GM21447 (cell line): ENCODE measurements at regions not wholly inside any gene's neighbourhood (a gene's known extent, or its start where the extent isn't known, plus 50 kb on each side); places are given as distances from the start of the nearest gene placed in this dataset.
"Not testable (repeated sequence)": the region's sequence is repeated elsewhere in the genome, so short reads cannot be mapped to it uniquely, and the experiment has no call there.

Source experiments
- ATAC-seq: cut with Tn5 transposase; IDR thresholded peaks from one replicate; pipeline ENCODE4 v1.9.1; 2021; ENCODE audit not compliant: unreplicated experiment

DNA sequence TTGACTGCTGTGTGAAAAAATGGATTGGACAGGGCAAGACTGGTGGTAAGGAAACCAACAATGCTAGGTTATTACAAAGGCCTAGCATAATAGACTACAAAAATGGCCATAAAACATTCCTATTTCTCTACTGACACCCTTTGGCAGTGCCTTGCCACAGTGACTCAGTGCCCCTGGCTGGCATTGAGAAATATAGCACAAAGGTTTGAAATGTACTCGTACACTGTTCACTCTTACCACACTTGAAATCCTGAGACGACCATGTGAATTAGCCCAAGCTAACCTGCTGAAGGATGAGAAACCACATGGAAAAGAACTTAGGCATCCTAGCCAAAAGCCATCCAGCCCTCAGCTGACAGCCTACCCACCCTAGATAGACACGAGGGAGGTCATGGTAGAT, 149.8 kb upstream of the PALMD start:
- ATAC-seq, result no peak

DNA sequence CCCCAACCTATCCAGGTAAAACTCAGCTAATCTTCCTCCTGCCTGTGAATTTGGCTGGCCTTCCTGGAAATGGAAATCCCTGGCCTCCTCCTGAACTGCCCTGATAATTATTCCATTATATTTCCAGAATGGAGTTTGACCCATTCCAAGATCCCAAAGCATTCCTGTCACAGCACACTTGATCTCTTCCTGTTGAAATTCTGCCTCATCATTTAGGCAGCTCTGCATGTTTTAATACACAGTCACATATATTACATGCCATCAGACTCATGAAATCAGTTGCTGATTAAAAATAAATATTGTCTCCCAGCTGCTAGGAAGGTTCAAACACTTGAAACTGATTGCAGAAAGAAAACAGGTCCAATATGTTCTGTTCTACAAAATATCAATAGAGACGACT, 148.2 kb upstream of the PALMD start:
- no peak for ATAC-seq

DNA sequence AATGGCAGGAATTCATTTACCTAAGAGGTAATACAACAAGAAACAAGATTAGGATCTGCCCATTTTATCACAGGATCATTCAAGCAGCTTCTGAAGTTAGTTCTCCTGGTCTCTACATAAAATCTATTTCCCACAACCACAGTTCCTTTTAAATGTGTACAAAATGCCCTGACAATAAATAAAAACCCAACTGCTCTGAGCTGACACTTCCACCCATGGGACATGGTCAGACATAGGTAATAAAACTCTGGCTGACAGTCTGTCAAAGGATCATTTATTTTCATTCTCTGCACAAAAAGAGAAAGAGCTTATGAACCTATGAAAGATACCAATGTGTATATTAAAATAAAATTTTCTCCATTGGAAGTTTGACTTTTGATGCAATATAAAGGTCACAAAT, 145.4 kb upstream of the PALMD start:
- ATAC-seq, result no peak

DNA sequence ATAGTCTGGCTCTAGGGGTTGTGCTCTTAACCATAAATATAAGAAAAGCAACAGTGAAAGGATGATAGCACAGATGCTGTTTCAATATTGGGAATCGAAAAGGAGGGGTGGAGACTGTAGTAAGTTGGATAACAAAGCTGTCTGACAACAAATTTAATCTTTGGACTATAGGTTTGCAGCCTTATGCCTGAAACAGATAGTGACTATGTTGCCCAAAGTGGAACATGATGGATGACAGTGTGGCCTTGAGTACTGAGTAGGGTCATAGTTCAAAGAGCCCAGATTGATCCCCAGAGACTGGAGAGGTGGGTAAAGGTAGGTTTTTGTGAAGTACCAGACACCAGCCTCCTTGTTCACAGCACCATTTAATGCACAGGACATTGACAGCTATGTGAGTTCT, 144.0 kb upstream of the PALMD start:
- ATAC-seq, result no peak

DNA sequence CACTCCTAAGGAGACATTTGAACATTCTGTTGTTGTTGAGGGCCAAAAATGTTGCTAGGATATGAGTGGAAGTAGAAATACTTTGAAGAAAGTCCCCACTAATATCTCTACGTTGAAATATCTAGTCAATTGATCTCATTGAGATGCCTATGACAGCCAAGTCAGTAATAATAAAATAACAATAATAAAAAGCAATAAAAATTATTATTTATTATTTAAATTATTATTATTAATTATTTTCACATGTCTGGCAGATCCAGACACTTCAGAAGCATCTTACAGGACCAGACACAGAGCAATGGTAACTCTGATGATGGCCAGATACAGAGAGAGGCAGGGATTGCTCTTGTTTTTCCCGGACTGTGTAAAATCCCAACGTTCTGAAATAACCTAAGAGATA, 143.5 kb upstream of the PALMD start:
- ATAC-seq, result no peak

DNA sequence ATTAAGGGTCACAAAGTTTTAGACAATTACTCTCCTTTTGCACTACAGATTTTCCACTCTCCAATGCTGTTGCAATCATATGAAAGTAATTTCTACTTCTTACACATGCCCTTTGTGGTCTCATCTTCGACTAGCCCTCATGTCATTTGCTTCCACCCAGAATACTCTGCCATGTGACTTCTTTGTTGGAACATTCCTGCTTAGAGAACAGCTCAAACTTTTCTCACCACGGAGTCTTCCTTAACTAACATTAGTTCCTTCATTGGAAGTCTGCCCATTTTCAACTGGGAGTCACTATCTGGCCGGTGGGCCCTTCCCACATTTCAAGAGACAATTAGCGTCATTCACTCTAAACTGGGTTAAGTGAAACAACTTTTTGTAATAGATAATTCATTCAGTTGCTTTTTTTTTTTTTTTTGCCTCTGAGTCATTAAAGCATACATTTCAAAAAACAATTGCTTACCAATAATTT, 142.6 kb upstream of the PALMD start:
- no peak for ATAC-seq

DNA sequence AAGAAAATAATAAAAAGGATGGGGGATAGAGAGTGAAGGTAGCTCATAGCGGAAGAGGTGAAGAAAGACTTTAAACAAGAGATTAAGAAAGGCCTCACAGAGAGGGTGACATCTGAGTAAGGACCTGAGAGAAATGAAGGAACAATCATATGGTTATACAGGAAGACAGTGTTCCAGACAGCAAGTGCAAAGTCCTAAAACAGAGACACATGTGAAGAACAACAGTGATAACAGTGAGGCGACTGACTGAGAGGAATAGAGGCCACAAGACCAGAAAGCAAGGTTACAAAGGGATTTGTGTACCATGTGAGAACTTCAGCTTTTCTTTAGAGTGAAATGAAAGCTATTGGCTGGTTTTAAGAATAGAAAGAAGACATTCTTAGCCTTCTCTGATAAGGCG, 141.6 kb upstream of the PALMD start:
- ATAC-seq, result no peak

DNA sequence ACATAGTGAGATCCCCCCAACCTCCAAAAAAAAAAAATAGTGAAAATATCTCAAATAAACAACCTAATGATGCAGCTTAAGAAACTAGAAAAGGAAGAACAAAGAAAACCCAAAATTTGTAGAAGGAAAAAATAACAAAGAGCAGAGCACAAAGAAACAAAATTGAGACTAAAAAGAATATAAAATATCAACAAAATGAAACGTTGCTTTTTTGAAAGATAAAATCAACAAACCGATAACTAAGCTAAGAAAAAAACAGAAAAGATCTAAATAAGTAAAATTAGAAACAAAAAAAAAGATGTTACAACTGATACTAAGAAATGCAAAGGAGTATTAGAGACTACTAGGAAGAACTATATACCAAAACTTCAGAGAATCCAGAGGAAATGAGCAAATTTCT, 139.3 kb upstream of the PALMD start:
- ATAC-seq, result no peak

DNA sequence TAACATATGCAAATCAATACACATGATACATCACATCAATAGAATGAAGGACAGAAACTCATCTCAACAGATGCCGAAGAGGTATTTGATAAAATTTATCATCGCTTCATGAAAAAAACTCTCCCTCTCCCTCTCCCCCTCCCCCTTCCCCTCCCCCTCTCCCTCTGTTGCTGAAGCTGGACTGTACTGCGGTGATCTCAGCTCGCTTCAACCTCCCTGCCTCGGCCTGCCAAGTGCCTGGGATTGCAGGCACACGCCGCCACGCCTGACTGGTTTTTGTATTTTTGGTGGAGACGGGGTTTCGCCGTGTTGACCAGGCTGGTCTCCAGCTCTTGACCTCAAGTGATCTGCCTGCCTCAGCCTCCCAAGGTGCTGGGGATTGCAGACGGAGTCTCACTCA, 138.5 kb upstream of the PALMD start:
- ATAC-seq, result not testable (repeated sequence)

DNA sequence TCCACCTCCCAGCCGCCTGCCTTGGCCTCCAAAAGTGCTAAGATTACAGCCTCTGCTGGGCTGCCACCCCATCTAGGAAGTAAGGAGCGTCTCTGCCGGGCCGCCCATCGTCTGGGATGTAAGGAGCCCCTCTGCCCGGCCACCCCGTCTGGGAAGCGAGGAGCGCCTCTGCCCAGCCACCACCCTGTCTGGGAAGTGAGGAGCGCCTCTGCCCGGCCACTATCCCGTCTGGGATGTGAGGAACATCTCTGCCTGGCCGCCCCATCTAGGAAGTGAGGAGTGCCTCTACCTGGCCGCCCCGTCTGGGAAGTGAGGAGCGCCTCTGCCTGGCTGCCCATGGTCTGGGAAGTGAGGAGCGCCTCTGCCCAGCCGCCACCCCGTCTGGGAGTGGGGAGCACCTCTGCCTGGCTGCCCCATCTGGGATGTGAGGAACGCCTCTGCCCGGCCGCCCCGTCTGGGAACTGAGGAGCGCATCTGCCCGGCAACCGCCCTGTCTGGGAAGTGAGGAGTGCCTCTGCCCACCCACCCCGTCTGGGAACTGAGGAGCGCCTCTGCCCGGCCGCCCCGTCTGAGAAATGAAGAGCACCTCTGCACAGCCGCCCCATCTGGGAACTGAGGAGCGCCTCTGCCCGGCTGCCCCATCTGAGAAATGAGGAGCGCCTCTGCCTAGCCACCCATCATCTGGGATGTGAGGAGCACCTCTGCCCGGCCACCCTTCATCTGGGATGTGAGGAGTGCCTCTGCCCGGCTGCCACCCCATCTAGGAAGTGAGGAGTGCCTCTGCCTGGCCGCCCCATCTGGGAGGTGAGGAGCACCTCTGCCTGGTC, 137.8 kb upstream of the PALMD start:
- no peak for ATAC-seq

DNA sequence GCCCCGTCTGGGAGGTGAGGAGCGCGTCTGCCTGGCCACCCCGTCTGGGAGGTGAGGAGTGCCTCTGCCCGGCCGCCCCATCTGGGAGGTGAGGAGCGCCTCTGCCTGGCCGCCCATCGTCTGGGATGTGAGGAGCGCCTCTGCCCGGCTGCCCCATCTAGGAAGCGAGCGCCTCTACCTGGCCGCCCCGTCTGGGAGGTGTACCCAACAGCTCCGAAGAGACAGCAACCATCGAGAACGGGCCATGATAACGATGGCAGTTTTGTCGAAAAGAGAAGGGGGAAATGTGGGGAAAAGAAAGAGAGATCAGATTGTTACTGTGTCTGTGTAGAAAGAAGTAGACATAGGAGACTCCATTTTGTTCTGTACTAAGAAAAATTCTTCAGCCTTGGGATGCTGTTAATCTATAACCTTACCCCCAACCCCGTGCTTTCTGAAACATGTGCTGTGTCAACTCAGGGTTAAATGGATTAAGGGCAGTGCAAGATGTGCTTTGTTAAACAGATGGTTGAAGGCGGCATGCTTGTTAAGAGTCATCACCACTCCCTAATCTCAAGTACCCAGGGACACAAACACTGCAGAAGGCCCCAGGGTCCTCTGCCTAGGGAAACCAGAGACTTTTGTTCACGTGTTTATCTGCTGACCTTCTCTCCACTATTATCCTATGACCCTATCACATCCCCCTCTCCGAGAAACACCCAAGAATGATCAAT, 137.0 kb upstream of the PALMD start:
- not testable (repeated sequence) for ATAC-seq

DNA sequence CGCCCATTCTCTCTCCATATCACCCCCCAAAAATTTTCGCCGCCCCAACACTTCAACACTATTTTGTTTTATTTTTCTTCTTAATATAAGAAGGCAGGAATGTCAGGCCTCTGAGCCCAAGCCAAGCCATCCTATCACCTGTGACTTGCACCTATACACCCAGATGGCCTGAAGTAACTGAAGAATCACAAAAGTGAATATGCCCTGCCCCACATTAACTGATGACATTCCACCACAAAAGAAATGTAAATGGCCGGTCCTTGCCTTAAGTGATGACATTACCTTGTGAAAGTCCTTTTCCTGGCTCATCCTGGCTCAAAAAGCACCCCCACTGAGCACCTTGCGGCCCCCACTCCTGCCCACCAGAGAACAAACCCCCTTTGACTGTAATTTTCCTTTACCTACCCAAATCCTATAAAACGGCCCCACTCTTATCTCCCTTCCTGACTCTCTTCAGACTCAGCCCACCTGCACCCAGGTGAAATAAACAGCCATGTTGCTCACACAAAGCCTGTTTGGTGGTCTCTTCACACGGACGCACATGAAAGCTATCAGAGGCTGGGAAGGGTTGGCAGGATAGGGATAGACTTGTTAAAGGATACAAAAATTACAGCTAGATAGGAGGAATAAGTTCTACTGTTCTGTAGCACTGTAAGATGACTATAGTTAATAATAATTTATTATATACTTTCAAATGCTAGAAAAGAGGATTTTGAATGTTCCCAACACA, 130.9 kb upstream of the PALMD start:
- not testable (repeated sequence) for ATAC-seq

DNA sequence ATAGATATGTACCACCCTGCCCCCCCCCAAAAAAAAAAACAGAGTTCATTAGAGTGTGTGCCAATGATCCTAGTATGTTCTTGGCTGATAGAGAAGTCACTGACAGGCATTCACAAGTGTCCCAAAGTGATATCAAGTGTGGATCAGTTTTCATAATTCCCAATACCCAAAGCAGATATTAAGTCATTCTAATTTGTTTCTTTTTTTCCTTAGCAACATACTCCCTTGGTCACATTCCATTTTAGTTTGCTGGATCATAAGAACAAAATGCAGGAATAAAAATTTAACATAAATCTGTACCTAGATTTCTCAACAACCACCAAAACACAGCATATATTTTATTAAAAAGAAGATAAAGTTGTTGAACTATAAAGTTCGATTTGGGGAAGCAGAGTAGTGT, 129.8 kb upstream of the PALMD start:
- ATAC-seq, result no peak

DNA sequence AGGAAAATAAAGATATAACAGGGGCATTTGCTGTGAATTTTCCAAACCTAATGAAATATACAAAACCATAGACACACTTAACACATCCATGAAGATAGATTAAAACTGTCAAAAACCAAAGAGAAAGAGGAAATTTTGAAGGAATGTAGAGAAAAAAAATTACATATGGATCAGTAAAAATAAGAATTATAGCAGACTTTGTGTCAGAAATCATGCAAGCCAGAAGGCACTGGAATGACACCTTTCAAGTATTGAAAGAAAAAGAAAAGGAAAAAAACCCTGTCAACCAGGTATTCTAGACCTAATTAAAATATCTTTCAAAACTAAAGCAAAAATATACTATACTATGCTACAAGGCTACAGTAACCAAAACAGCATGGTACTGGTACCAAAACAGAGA, 125.8 kb upstream of the PALMD start:
- no peak for ATAC-seq

DNA sequence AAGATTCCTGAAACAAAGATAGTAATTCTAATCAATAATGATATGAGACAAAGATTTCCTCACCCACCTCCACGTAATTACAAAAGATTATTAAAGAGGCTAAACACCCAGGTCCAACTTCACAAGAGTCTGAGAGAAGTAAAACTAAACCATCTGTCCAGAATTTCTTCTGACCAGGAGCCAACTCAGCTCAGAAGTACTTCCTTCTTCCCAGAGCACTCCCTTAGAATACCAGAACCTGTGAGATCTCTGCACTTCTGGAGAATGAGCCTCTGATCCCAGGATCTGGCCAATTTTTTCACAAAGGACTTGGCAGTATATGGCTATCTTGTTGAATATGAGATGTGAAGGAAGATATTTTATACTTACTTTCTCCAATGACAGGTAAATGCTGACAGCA, 120.6 kb upstream of the PALMD start:
- no peak for ATAC-seq

DNA sequence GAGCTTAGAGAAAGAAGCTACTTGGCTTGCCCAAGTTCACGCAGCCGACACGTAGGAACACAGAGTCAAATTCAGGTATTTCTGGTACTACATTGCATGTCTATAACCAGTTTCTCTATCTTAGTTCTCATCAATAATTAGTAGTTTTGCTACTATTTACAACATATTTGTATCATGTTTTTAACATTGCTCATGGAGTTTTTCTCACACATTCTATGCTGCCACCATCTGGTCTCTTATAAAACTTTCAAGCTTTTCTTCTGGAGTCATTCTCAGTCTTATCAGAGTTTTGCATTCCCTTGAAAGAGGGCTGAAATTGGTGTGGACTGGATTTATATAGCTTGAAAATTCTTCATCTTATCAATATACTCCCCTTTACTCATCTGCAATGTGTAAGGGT, 118.8 kb upstream of the PALMD start:
- no peak for ATAC-seq

DNA sequence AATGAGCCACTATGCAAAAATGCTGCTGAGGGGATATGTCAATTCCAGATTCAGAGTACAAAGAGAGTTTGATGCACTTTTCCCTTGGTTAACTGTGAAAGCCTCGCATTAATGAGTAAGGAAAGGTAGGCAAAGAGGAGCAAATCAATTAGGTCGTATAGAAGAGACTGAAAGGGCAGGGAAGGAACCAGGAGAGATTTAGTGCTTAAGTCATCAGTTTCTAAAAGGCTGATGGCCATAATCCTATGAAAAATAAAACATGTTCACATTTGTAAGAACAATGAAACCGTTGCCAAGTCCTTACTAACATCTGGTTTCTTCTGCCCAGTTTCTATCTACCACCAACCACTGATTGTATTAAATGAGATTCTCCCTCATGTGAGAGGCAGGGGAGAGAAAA, 118.4 kb upstream of the PALMD start:
- no peak for ATAC-seq

DNA sequence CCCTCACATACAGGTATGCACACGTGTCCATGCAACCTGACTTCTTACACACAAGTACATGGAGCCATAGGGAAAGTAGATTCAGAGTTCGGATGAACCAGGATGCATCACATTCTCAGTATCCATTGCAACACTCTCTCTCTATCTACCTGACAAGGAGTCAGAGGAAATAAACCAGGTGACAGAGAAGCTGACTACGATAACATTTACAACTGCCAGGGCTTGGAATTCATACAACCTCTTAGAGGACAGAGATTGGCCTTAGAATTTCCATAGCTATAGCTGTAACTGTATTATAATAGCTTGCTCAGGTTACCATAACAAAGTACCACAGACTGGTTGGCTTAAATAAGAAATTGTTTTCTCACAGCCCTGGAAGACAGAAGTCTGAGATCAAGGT, 116.9 kb upstream of the PALMD start:
- no peak for ATAC-seq

DNA sequence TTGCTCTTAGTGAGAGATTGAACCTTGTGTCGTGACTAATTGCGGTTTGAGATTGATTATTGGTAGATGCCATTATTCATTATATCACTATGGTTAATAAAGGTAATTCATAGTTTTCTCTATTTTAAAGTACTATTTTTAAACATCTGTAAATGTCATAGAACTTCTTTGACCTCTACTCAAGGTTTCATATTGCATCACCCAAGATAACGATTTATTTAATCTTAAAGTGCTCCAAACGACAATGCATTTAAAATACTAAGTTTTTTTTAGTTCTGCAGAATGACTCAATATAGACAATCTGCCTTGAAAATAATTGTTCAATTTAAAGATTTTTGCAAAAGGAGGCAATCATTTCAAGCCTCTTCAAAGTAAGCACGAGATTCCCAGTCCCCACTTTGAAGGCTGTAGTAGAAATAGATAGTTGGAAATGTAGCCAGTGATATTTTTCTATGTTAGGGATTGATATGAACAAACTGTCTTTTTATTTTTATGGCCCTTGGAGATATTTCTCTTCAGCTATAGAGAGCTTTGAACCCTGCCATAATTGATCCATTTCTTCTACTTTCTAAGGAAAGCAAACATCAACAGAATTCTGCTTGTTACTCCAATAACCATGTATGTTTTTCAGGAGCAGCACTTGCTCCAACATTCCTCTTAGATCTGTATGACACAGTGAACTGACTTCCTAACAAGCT, 114.2 kb upstream of the PALMD start:
- no peak for ATAC-seq

DNA sequence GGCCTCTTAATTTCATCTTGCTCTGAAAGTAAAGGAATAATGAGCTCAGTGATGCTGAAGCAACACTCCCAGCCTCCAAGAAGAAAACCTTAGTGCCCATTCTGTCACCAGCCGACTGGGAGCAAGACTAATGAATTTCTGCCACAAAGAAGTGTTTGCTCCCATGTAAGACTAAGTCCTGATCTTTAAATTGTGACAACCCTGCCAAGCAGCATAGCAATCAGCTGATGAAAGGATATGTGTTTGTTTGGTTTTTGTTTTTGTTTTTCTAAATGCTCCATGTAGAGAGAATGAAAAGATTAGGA, 113.7 kb upstream of the PALMD start:
- no peak for ATAC-seq

DNA sequence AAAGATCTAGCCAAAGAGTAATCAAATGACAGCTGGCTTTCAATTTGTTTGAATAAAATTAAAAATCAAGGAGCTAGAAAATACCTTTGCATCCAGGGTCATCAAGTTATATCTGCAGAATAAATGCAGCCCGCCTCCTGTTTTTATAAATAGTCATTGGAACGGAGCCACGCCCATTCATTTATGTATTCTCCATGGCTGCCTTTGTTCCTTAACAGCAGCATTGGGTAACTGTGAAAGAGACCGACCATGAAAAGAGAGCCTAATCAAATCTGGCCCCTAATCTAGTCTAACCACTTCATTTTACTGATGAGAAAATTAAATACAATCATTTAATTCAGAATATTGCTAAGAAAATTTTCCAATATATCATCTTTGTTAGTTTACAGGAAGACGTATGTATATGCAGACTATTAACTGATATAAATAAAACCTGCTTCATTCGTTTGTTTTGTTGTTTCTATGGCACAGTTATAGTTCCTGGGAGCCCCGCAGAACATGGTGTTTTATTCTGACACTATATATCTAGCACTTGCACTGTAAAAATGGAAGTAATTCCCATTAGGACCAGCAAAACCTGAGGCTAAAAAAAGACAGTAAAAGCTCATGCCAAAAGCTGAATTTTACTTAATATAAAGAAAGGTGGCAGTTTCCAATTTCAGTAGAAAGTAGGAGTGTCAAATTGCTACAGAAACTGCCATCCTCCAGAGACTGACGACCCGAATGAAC, 111.8 kb upstream of the PALMD start:
- ATAC-seq, result no peak
